Peyer's patch (tissue), 4 donors: ENCODE measurements at regions not wholly inside any gene's neighbourhood (a gene's known extent, or its start where the extent isn't known, plus 50 kb on each side); places are given as distances from the start of the nearest gene placed in this dataset.
"Not testable (repeated sequence)": the region's sequence is repeated elsewhere in the genome, so short reads cannot be mapped to it uniquely, and the experiment has no call there.

ENCODE experiments used
- CTCF ChIP-seq, 6 experiments: fragments of 450-650 bp in 4 of 6; fragments of 200-600 bp in 2 of 6; sonication (generic) in 1 of 6; IDR thresholded peaks; one replicate each; pipeline ENCODE4 v1.5.1; 2017 to 2019; ENCODE audit warnings: antibody characterized with exemption in 6 of 6, mild to moderate bottlenecking in 3 of 6, moderate library complexity in 1 of 6
- POLR2A ChIP-seq, 2 donors: fragments of 450-650 bp; IDR thresholded peaks; one replicate each; pipeline ENCODE4 v1.5.1; 2017; ENCODE audit warnings: antibody characterized with exemption in 2 of 2, mild to moderate bottlenecking in 2 of 2, moderate library complexity in 2 of 2

- not testable (repeated sequence) for TF ChIP-seq CTCF, POLR2A (IDR thresholded peaks at IDR 0.05)
Measured at GRCh38 chr10:121145802-121146395, 294.7 kb downstream of the WDR11 start.
